NCI-H1105 treated with DMSO at 0.1 percent for 48 hours (cell line): ENCODE measurements at regions not wholly inside any gene's neighbourhood (a gene's known extent, or its start where the extent isn't known, plus 50 kb on each side); places are given as distances from the start of the nearest gene placed in this dataset.
A peak's percentile ranks its signal among the peaks of the same experiment; 100 is the strongest.

Experiments used
- DNase-seq: peaks from one replicate; lab custom pipeline; 2025; lab: John Stamatoyannopoulos, UW

GRCh38 chrX:109931677-109932076, 71.2 kb upstream of the TMEM164 start:
- no peak for DNase-seq

GRCh38 chrX:109934434-109934833, 68.5 kb upstream of the TMEM164 start:
- no peak for DNase-seq

- no peak for DNase-seq
Observed at GRCh38 chrX:109934935-109935334, 68.0 kb upstream of the TMEM164 start.

- no peak for DNase-seq
Observed at GRCh38 chrX:109936114-109936513, 66.8 kb upstream of the TMEM164 start.

- no peak for DNase-seq
Observed at GRCh38 chrX:109936598-109936997, 66.3 kb upstream of the TMEM164 start.

- no peak for DNase-seq
Observed at GRCh38 chrX:109939498-109939897, 63.4 kb upstream of the TMEM164 start.

GRCh38 chrX:109940411-109940810, 62.5 kb upstream of the TMEM164 start:
- DNase-seq, result no peak

- DNase-seq, result no peak
Observed at GRCh38 chrX:109943092-109943739, 59.7 kb upstream of the TMEM164 start.

- no peak for DNase-seq
Observed at GRCh38 chrX:109943740-109944092, 59.2 kb upstream of the TMEM164 start.

- DNase-seq, result no peak
Observed at GRCh38 chrX:109952050-109952449, 50.9 kb upstream of the TMEM164 start.

- DNase-seq, result peak; percentile 47
Observed at GRCh38 chrX:109952985-109953905, 49.7 kb upstream of the TMEM164 start.
